Left lung (tissue), 4 donors: ENCODE measurements at regions not wholly inside any gene's neighbourhood (a gene's known extent, or its start where the extent isn't known, plus 50 kb on each side); places are given as distances from the start of the nearest gene placed in this dataset.

Source experiments
- ATAC-seq: fragments of 200-7000 bp; cut with Tn5 transposase; one replicate; pipeline ENCODE4 v1.9.1; 2020; ENCODE audit warnings: moderate library complexity
- DNase-seq, 4 donors: peaks; one replicate each; pipeline ENCODE4 v3.0.0-alpha.2; 2013 to 2020
- H3K27ac ChIP-seq, 2 donors: fragments of 200-600 bp; sonication (generic) in 1 of 2; one replicate each; pipeline versions ENCODE4 v1.5.0 to v1.8.0; 2020 to 2021
- H3K27me3 ChIP-seq, 2 donors: fragments of 200-600 bp; sonication (generic) in 1 of 2; one replicate each; pipeline versions ENCODE4 v1.5.0 to v1.8.0; 2020 to 2021
- H3K36me3 ChIP-seq, 2 donors: fragments of 200-600 bp; sonication (generic) in 1 of 2; one replicate each; pipeline versions ENCODE4 v1.5.0 to v1.8.0; 2020 to 2021
- H3K4me1 ChIP-seq, 2 donors: fragments of 200-600 bp; one replicate each; pipeline ENCODE4 v1.8.0; 2021
- H3K4me3 ChIP-seq, 2 donors: fragments of 200-600 bp; sonication (generic) in 1 of 2; one replicate each; pipeline versions ENCODE4 v1.5.0 to v1.8.0; 2020 to 2021; ENCODE audit warnings: mild to moderate bottlenecking in 1 of 2
- H3K9me3 ChIP-seq, 2 donors: fragments of 200-600 bp; sonication (generic) in 1 of 2; one replicate each; pipeline versions ENCODE4 v1.5.0 to v1.8.0; 2020 to 2021
- intact Hi-C, 2 donors: fragments of 100-400 bp; cut with DNase I; formaldehyde crosslinking; loops; one replicate each; pipeline versions ENCODE4 v1.11.2 to v1.14.2; 2022
- TF ChIP-seq, protein P1 (sequence below), 2 donors: fragments of 200-600 bp; sonication (generic) in 1 of 2; IDR thresholded peaks; one replicate each; pipeline versions ENCODE4 v1.5.0 to v1.8.0; 2021; ENCODE audit warnings: antibody characterized with exemption in 2 of 2
- donor health status: DM: no; HTN: yes; CAD: no.
- donor health status: DM: no; HTN: no; CAD: no.

DNA sequence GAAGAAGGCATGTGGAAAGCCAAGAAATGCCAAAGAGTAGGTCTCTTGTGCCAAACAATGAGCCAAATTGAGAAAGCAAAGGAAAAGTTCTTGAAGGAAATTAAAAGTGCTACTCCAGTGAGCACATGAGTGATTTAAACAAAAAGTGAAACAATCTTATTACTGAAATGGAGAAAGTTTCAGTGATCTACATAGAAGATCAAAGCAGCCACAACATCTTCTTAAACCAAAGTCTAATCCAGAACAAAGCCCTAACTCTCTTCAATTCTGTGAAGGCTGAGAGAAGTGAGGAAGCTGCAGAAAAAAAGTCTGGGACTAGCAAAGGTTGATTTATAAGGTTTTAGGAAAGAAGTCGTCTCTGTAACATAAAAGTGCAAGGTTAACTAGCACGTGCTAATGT lies 259.6 kb downstream of the FLRT2 start:
- Histone ChIP-seq H3K4me1 (no peaks in the 10 kb centered on the region), H3K27ac (no peak overlapping the region), H3K27me3 (no peaks in the 10 kb centered on the region), H3K9me3 (no peaks in the 10 kb centered on the region), H3K36me3 (no peaks in the 10 kb centered on the region), H3K4me3 (no peak overlapping the region)
- no peak for DNase-seq
- intact Hi-C loops = no loop called here
- TF ChIP-seq, protein P1, sequence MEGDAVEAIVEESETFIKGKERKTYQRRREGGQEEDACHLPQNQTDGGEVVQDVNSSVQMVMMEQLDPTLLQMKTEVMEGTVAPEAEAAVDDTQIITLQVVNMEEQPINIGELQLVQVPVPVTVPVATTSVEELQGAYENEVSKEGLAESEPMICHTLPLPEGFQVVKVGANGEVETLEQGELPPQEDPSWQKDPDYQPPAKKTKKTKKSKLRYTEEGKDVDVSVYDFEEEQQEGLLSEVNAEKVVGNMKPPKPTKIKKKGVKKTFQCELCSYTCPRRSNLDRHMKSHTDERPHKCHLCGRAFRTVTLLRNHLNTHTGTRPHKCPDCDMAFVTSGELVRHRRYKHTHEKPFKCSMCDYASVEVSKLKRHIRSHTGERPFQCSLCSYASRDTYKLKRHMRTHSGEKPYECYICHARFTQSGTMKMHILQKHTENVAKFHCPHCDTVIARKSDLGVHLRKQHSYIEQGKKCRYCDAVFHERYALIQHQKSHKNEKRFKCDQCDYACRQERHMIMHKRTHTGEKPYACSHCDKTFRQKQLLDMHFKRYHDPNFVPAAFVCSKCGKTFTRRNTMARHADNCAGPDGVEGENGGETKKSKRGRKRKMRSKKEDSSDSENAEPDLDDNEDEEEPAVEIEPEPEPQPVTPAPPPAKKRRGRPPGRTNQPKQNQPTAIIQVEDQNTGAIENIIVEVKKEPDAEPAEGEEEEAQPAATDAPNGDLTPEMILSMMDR (IDR thresholded peaks at IDR 0.05) = no peak
- no peak for ATAC-seq

DNA sequence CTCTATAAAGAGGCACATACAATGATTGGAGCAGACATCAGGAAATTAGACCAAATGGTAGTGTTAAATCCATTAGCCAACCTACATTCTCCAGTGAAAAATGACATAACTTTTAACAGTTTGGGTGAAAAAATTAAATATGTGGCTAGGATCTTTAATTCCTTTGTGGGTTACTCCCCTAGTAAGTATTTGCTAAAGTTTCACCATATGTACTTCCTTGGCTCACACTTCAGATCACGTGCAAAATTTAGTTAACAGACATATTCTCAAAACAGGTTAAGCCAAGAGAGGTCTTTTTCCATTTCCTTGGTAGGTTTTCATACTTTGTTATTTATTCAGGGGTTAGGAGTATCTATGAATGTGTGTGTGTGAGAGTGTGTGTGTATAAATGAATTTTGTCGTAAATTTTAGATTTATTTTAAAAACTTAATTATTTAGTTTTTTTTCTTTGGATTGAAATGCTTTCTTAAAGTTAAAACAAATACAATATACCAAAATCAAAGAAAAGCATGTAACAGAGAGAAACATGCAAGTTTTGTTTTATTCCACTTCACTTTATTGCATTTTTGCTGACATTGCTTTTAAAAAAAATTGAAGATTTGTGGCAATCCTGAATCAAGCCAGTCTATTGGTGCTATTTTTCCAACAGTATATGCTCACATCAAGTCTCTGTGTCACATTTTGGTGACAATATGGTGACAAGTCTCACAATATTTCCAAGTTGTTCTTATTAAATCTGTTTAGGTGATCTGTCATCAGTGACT lies 258.7 kb downstream of the FLRT2 start:
- Histone ChIP-seq H3K27me3 (no peaks in the 10 kb centered on the region), H3K36me3 (no peaks in the 10 kb centered on the region), H3K4me3 (no peak overlapping the region), H3K27ac (no peak overlapping the region), H3K9me3 (no peaks in the 10 kb centered on the region), H3K4me1 (no peaks in the 10 kb centered on the region)
- intact Hi-C loops = no loop called here
- ATAC-seq = no peak
- no peak for DNase-seq
- TF ChIP-seq, protein P1 (IDR thresholded peaks at IDR 0.05) = no peak

DNA sequence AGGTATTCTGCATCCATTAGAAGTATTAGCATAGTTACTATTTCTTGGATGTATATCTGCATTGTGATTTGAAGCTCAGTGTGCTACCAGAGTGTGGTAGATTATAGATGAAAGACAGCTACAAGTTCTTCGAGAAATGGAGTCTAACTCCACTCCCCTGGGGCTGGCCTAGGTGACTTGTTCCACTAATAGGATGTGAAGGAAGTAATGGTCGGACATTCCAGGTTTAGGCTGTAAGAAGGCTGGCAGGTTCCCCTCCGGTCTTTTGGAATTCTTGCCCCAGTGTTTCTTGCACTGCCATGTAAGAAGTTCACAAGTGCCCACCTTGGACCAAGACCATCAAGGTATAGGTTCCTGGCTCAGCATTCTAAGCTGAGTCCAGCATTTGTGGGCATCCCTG lies 236.4 kb downstream of the FLRT2 start:
- no peak for DNase-seq
- no peaks in the 10 kb centered on the region for H3K9me3 ChIP-seq
- no peaks in the 10 kb centered on the region for H3K36me3 ChIP-seq
- TF ChIP-seq, protein P1 (IDR thresholded peaks at IDR 0.05) = no peak
- H3K4me3 ChIP-seq = no peak overlapping the region
- no peaks in the 10 kb centered on the region for H3K27me3 ChIP-seq
- H3K4me1 ChIP-seq = no peaks in the 10 kb centered on the region
- intact Hi-C loops = no loop called here
- no peak overlapping the region for H3K27ac ChIP-seq
- ATAC-seq = no peak

DNA sequence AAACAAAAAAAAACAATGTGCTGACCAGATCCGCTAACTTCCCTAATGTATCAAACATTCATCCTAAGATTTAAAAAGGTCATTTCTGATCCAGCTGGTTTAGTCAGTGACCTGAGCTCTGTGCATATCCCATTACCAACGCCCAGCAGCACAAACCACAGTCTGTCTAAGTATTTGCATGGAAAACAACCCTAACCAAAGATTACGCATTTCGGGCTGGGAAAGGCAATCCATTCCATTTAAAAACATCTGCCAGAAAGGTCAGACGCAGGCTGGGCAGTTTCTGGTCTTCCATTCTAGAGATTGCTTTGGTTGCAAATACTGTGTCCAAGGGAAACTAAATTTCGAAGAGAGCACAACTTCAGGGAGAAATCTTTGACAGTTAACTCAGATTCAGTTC lies 234.9 kb downstream of the FLRT2 start:
- TF ChIP-seq, protein P1 (IDR thresholded peaks at IDR 0.05) = no peak
- DNase-seq (peak in 1 of 4 donors; percentile 35), ATAC-seq (peak; percentile 61)
- H3K27me3 ChIP-seq = no peaks in the 10 kb centered on the region
- intact Hi-C loops = no loop called here
- no peaks in the 10 kb centered on the region for H3K9me3 ChIP-seq
- no peaks in the 10 kb centered on the region for H3K4me1 ChIP-seq
- H3K27ac ChIP-seq = peak overlapping the region in 1 of 2 donors; percentile 19
- H3K36me3 ChIP-seq = no peaks in the 10 kb centered on the region
- H3K4me3 ChIP-seq = no peak overlapping the region

DNA sequence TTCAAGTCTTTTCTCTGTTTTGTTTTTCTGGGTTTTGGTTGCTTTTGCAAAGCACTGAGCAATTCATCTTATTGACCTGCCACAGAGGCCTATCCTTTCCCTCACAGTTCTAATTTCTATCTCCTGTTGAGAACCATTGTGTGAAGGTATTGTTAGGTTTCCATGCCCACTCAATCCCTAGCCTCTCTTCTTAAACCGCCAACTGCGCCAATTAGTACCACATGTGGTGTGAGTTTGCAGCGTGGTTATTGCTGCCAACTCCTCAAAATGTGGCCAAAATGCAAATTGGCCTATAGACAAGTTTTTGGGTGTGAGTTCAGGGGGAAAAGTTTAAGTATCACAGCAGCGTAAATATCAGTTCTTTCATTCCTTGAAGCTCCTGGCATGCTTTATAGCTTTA lies 232.6 kb downstream of the FLRT2 start:
- Histone ChIP-seq H3K36me3 (no peaks in the 10 kb centered on the region), H3K27ac (no peak overlapping the region), H3K4me1 (no peaks in the 10 kb centered on the region), H3K9me3 (no peaks in the 10 kb centered on the region), H3K4me3 (no peak overlapping the region), H3K27me3 (no peaks in the 10 kb centered on the region)
- no peak for ATAC-seq
- intact Hi-C loops = no loop called here
- TF ChIP-seq, protein P1 (IDR thresholded peaks at IDR 0.05) = no peak
- DNase-seq = no peak
